ENCODE measurements at regions not wholly inside any gene's neighbourhood (a gene's known extent, or its start where the extent isn't known, plus 50 kb on each side); places are given as distances from the start of the nearest gene placed in this dataset.

- no peaks in the 10 kb centered on the region for H4K20me1 ChIP-seq (ENCODE audit: control insufficient read depth, insufficient read depth)
- no peak overlapping the region for H2AFZ ChIP-seq (ENCODE audit: control insufficient read depth, low read depth, low read length)
- 11% methylated on average over 9 of the region's 10 CpGs for WGBS (ENCODE audit: insufficient coverage, insufficient replicate concordance, low lambda C conversion rate, missing lambda C conversion rate)
- ChIA-PET SMC1A (ENCODE audit: uncharacterized antibody, unreplicated experiment) (no interaction called here), CTCF (interaction anchor here (0.5 to 0.6 kb wide), 2 partner anchors 485 to 1321 kb away, joined by 3 read pairs; no protein-coding TSS in a partner anchor), POLR2A (interaction anchor here (0.7 kb wide), 1 partner anchor 274 kb away, joined by 3 read pairs; no protein-coding TSS in a partner anchor), RAD21 (ENCODE audit: unreplicated experiment) (no interaction called here)
- ATAC-seq (no peak), FAIRE-seq (no peak), DNase-seq (ENCODE audit: low read depth, low spot score) (no peak)
- TF ChIP-seq TARDBP (IDR thresholded peaks at IDR 0.05; ENCODE audit: borderline replicate concordance) (no peak), TCF3 (IDR thresholded peaks at IDR 0.05; ENCODE audit: borderline replicate concordance, insufficient read depth, low read depth, low read length) (no peak), ZNF24 (IDR thresholded peaks at IDR 0.05) (no peak), WRNIP1 (IDR thresholded peaks at IDR 0.05; ENCODE audit: borderline replicate concordance, low read depth, low read length) (no peak), HDGF (IDR thresholded peaks at IDR 0.05) (no peak), ZNF384 (IDR thresholded peaks at IDR 0.05; ENCODE audit: borderline replicate concordance, low read depth, low read length) (no peak), HDAC2 (IDR thresholded peaks at IDR 0.05) (no peak), SREBF2 (IDR thresholded peaks at IDR 0.05; ENCODE audit: low read length) (no peak), NBN (IDR thresholded peaks at IDR 0.05) (no peak), REST (IDR thresholded peaks at IDR 0.05; ENCODE audit: low read depth, low read length) (no peak), SUPT20H (IDR thresholded peaks at IDR 0.05; ENCODE audit: borderline replicate concordance, control insufficient read depth, low read depth, low read length) (no peak), RBBP5 (conservative IDR thresholded peaks at IDR 0.05) (no peak), YBX1 (IDR thresholded peaks at IDR 0.05) (no peak), TCF7 (IDR thresholded peaks at IDR 0.05; ENCODE audit: borderline replicate concordance) (no peak), POLR2A (IDR thresholded peaks at IDR 0.05; ENCODE audit: low read depth, low read length) (no peak)
- no peaks in the 10 kb centered on the region for H3K9me3 ChIP-seq (replicated peaks; ENCODE audit: control insufficient read depth, insufficient read depth, low read length)
- H3K36me3 ChIP-seq (ENCODE audit: control insufficient read depth in 2 of 2, insufficient read depth in 2 of 2, low read length in 1 of 2) = no peaks in the 10 kb centered on the region
- H3K4me1 ChIP-seq (ENCODE audit: control insufficient read depth, insufficient read depth, low read length) = no peaks in the 10 kb centered on the region
- in situ Hi-C loops (cut with MboI) (no loop called here), intact Hi-C loops (cut with micrococcal nuclease; ENCODE audit: unreplicated experiment) (no loop called here)
- H3K27me3 ChIP-seq (replicated peaks in 1 of 2; ENCODE audit: control insufficient read depth in 2 of 2, insufficient read depth in 2 of 2, low read length in 1 of 2) = peaks cover 0 to 2% of the 10 kb centered on the region in 2 experiments; a peak in 1 of 4 replicates
- no peak overlapping the region for H3K9ac ChIP-seq (ENCODE audit: control insufficient read depth, insufficient read depth, low read length)
- no peaks in the 10 kb centered on the region for H3K79me2 ChIP-seq (ENCODE audit: control insufficient read depth, insufficient read depth, low read length)
- no peak overlapping the region for H3K4me3 ChIP-seq
- no TSS peak for BruUV-seq (replicated peaks)
- H3K4me2 ChIP-seq (ENCODE audit: control insufficient read depth, insufficient read depth) = no peak overlapping the region
- H3K27ac ChIP-seq (ENCODE audit: control insufficient read depth, insufficient read depth) = no peak overlapping the region
These were observed 297.3 kb downstream of the ETAA1 start for GRCh38 chr2:67694445-67694844.

Data from GM12878 (cell line).